NCI-H187 (cell line): ENCODE measurements at regions not wholly inside any gene's neighbourhood (a gene's known extent, or its start where the extent isn't known, plus 50 kb on each side); places are given as distances from the start of the nearest gene placed in this dataset.
"Not testable (repeated sequence)": the region's sequence is repeated elsewhere in the genome, so short reads cannot be mapped to it uniquely, and the experiment has no call there.

ENCODE experiments used
- DNase-seq, 2 experiments: peaks; one replicate each; lab custom pipeline; 2025; lab: John Stamatoyannopoulos, UW

GRCh38 chr6:97456070-97456469 is 173.1 kb upstream of the MMS22L start:
- DNase-seq, result no peak

- DNase-seq, result no peak
These were observed 176.5 kb upstream of the MMS22L start for GRCh38 chr6:97459535-97459934.

- no peak for DNase-seq
These were observed 177.0 kb upstream of the MMS22L start for GRCh38 chr6:97459986-97460385.

- DNase-seq, result no peak
These were observed 177.5 kb upstream of the MMS22L start for GRCh38 chr6:97460394-97461080.

- no peak for DNase-seq
These were observed 178.2 kb upstream of the MMS22L start for GRCh38 chr6:97461218-97461617.

GRCh38 chr6:97462031-97462430 is 179.0 kb upstream of the MMS22L start:
- no peak for DNase-seq

- DNase-seq, result no peak
These were observed 180.1 kb upstream of the MMS22L start for GRCh38 chr6:97462938-97463598.

GRCh38 chr6:97465877-97466561 is 183.0 kb upstream of the MMS22L start:
- no peak for DNase-seq

- DNase-seq, result no peak
These were observed 186.0 kb upstream of the MMS22L start for GRCh38 chr6:97468981-97469380.

GRCh38 chr6:97469451-97469850 is 186.4 kb upstream of the MMS22L start:
- DNase-seq, result no peak

- DNase-seq, result no peak
These were observed 187.3 kb upstream of the MMS22L start for GRCh38 chr6:97470322-97470721.

GRCh38 chr6:97473979-97474378 is 191.0 kb upstream of the MMS22L start:
- no peak for DNase-seq

- DNase-seq, result peak; percentile 24 to 43
These were observed 214.8 kb upstream of the MMS22L start for GRCh38 chr6:97497713-97498331.

GRCh38 chr6:97501853-97502252 is 218.8 kb upstream of the MMS22L start:
- DNase-seq, result no peak

GRCh38 chr6:97508646-97509045 is 225.6 kb upstream of the MMS22L start:
- no peak for DNase-seq

- not testable (repeated sequence) for DNase-seq
These were observed 230.2 kb upstream of the MMS22L start for GRCh38 chr6:97513260-97513659.

- peak; percentile 4 to 43 for DNase-seq
These were observed 241.8 kb upstream of the MMS22L start for GRCh38 chr6:97524811-97525210.

GRCh38 chr6:97535800-97536199 is 252.8 kb upstream of the MMS22L start:
- DNase-seq, result no peak

GRCh38 chr6:97548354-97548753 is 265.3 kb upstream of the MMS22L start:
- no peak for DNase-seq

- no peak for DNase-seq
These were observed 274.3 kb upstream of the MMS22L start for GRCh38 chr6:97557355-97557754.

- DNase-seq, result no peak
These were observed 280.5 kb upstream of the MMS22L start for GRCh38 chr6:97563529-97563928.

GRCh38 chr6:97572943-97573342 is 289.9 kb upstream of the MMS22L start:
- DNase-seq, result no peak

GRCh38 chr6:97586344-97586743 is 303.3 kb upstream of the MMS22L start:
- DNase-seq, result no peak
